ENCODE measurements at regions not wholly inside any gene's neighbourhood (a gene's known extent, or its start where the extent isn't known, plus 50 kb on each side); places are given as distances from the start of the nearest gene placed in this dataset.

DNA sequence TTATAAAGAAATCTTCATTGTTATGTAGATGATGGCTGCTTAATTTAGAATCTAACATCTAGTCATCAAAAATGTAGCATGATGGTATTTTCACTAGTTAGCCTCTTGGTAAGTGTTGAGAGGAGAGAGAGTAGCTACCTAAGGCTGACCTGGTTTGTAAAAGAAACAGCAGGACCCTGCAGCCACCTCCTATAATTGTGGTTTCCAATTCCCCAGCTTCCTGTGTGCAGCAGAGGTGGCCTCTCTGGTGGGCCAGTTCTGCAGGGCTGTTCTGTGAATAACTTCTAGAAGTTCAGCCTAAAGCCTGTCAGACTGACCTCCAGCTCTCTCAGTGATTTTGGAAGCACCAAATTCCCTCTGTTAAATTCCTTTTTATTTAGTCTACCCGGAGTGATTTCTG is 246.4 kb upstream of the LRRC7 start:
- DNase-seq (no peak), ATAC-seq (ENCODE audit: poor library complexity) (no peak)
- H3K27ac Mint-ChIP-seq, result no peak overlapping the region
- H3K4me3 Mint-ChIP-seq, result no peak overlapping the region
- no peak for TF ChIP-seq CTCF (IDR thresholded peaks at IDR 0.05)
- Histone ChIP-seq H3K27ac (ENCODE audit: low read depth in 1 of 2, low read length in 2 of 2) (no peak overlapping the region), H3K9me3 (ENCODE audit: control insufficient read depth in 1 of 2, insufficient read depth in 1 of 2, low read length in 2 of 2) (peaks cover 0 to 3% of the 10 kb centered on the region in 2 experiments), H3K27me3 (ENCODE audit: control insufficient read depth in 1 of 2, insufficient read depth in 2 of 2, low read length in 2 of 2) (no peaks in the 10 kb centered on the region), H3K36me3 (ENCODE audit: insufficient read depth, low read length) (no peaks in the 10 kb centered on the region), H3K4me3 (ENCODE audit: low read length) (no peak overlapping the region), H3K4me1 (ENCODE audit: insufficient read depth, low read length) (no peaks in the 10 kb centered on the region)
- no peaks in the 10 kb centered on the region for H3K27me3 Mint-ChIP-seq
- no peaks in the 10 kb centered on the region for H3K4me1 Mint-ChIP-seq (ENCODE audit: low read depth)
- intact Hi-C loops (cut with DNase I, micrococcal nuclease), result no loop called here
- ChIA-PET POLR2A (no interaction called here), CTCF (no interaction called here)
- H3K9me3 Mint-ChIP-seq, result peaks cover 7% of the 10 kb centered on the region
- H3K36me3 Mint-ChIP-seq (ENCODE audit: low read depth), result no peaks in the 10 kb centered on the region

- Histone ChIP-seq H3K27me3 (ENCODE audit: control insufficient read depth in 1 of 2, insufficient read depth in 2 of 2, low read length in 2 of 2) (no peaks in the 10 kb centered on the region), H3K9me3 (ENCODE audit: control insufficient read depth in 1 of 2, insufficient read depth in 1 of 2, low read length in 2 of 2) (peaks cover 2 to 8% of the 10 kb centered on the region in 2 experiments), H3K36me3 (ENCODE audit: insufficient read depth, low read length) (no peaks in the 10 kb centered on the region), H3K4me3 (ENCODE audit: low read length) (no peak overlapping the region), H3K27ac (ENCODE audit: low read depth in 1 of 2, low read length in 2 of 2) (no peak overlapping the region), H3K4me1 (ENCODE audit: insufficient read depth, low read length) (no peaks in the 10 kb centered on the region)
- Mint-ChIP-seq H3K36me3 (ENCODE audit: low read depth) (no peaks in the 10 kb centered on the region), H3K27me3 (no peaks in the 10 kb centered on the region), H3K9me3 (peaks cover 12% of the 10 kb centered on the region), H3K27ac (no peak overlapping the region), H3K4me1 (ENCODE audit: low read depth) (no peaks in the 10 kb centered on the region), H3K4me3 (no peak overlapping the region)
- ATAC-seq (ENCODE audit: poor library complexity) (no peak), DNase-seq (no peak)
- TF ChIP-seq CTCF (IDR thresholded peaks at IDR 0.05), result no peak
- intact Hi-C loops (cut with DNase I, micrococcal nuclease), result no loop called here
- ChIA-PET POLR2A (no interaction called here), CTCF (no interaction called here)
These were observed 239.5 kb upstream of the LRRC7 start for GRCh38 chr1:69328186-69328585.

GRCh38 chr1:69363236-69363635 is 204.5 kb upstream of the LRRC7 start:
- H3K36me3 ChIP-seq (ENCODE audit: insufficient read depth, low read length), result no peaks in the 10 kb centered on the region
- intact Hi-C loops (cut with DNase I, micrococcal nuclease), result no loop called here
- Mint-ChIP-seq H3K27ac (no peak overlapping the region), H3K4me3 (no peak overlapping the region), H3K27me3 (no peaks in the 10 kb centered on the region), H3K4me1 (ENCODE audit: low read depth) (no peaks in the 10 kb centered on the region), H3K36me3 (ENCODE audit: low read depth) (no peaks in the 10 kb centered on the region), H3K9me3 (peaks cover 2% of the 10 kb centered on the region)
- no peak overlapping the region for H3K4me3 ChIP-seq (ENCODE audit: low read length)
- H3K27ac ChIP-seq (ENCODE audit: low read depth in 1 of 2, low read length in 2 of 2), result no peak overlapping the region
- H3K4me1 ChIP-seq (ENCODE audit: insufficient read depth, low read length), result no peaks in the 10 kb centered on the region
- TF ChIP-seq CTCF (IDR thresholded peaks at IDR 0.05), result no peak
- CTCF ChIA-PET, result no interaction called here
- ATAC-seq (ENCODE audit: poor library complexity), result no peak
- POLR2A ChIA-PET, result no interaction called here
- H3K27me3 ChIP-seq (ENCODE audit: control insufficient read depth in 1 of 2, insufficient read depth in 2 of 2, low read length in 2 of 2), result no peaks in the 10 kb centered on the region
- H3K9me3 ChIP-seq (ENCODE audit: control insufficient read depth in 1 of 2, insufficient read depth in 1 of 2, low read length in 2 of 2), result peaks cover 0 to 6% of the 10 kb centered on the region in 2 experiments
- no peak for DNase-seq
